NCI-H345 treated with DMSO at 0.1 percent for 48 hours (cell line): ENCODE measurements at regions not wholly inside any gene's neighbourhood (a gene's known extent, or its start where the extent isn't known, plus 50 kb on each side); places are given as distances from the start of the nearest gene placed in this dataset.

Source experiments
- DNase-seq: peaks from one replicate; lab custom pipeline; 2025; ENCODE audit not compliant: unreplicated experiment; lab: John Stamatoyannopoulos, UW

DNA sequence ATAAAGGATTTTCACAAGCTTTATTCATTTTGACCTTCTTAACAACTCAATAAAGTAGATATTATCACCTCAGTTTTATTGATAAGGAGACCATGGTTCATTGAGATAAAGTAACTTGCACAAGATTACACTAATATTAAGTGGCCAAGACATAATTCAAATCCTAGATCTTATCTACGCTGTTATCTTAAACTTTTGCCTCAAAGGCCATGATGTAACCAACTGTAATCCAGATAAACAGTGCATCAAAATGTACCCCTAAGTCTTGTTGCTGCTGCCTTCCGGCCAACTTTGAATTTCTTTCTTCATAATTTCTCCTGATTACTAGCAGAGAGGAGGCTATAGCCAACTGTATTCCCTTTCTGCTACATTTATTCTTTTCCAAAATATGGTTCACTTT is 1094.8 kb upstream of the PIK3C3 start:
- DNase-seq = no peak

DNA sequence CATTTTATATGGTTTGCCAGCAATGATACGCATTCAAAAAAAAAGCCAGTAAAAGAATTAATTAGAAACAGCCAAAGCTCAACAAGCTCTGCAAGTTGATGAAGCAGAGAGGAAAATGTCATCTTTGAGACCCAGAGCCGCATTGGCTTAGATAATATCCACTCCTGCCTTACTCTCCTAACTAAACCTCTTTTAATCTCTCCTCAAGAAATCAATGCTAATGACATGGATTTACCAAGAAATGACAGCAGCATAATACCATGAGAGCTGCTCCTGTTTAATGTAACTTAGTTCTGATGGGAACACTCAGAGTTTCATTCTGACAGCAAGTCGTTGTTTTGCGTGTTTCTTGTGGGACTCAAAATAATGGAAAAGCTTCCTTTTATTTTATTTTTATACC is 1099.4 kb upstream of the PIK3C3 start:
- DNase-seq = no peak

DNA sequence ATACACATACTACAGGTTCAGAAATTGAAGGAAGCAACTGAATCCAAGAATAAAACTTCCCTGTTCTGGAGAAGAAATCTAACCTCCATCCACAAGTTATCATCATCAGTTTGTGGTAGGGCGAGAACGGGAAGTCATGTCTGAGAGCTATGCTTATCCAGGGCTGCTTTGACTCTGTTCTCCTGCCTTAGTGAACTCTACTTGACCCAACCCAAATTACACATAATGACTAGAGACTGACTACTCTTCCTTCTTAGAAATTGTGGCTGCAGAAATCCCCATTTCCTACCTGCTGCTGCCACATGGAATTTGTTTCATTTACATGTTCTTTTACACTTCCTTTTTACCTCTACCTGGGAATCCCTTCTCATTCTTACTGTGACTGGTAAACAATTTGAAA is 1102.6 kb upstream of the PIK3C3 start:
- no peak for DNase-seq

DNA sequence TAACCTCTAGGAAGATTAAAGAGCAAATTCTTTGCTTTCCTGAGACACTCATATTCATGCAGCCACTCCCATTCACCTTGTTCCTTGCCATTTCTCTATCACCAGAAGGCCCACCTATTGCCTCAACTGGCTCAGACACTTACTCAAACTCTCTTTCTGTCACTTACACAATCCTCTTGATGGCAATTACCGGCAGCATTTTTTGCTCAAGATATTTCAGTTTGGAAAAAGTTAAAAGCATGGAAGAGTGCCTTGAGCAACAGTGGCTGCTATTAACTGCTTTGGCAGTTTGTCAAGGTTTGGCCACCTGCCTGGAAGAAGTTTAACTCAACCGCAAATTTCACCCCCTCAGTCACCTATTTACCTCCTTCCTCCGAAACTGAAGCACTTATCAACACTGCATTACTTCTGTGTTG is 1104.0 kb upstream of the PIK3C3 start:
- no peak for DNase-seq

DNA sequence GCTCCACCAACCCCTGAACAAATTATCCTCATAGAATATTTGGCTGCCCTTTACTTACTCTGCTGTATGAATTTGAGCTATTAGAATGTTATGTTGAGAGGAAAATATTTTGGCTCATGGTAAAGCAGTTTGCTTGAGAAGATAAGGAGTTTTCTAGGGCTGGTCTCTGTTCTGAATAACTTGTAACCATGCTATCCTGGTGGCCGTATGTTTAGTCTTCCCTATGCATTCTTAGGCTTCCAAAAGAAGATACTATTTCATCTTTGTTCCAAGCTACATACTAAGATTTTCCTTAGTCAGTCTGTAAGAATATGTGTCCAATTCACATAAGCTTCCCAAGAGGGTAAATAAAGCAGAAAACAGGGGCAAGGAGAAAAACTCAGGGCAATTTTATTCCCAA is 1105.1 kb upstream of the PIK3C3 start:
- DNase-seq = no peak

DNA sequence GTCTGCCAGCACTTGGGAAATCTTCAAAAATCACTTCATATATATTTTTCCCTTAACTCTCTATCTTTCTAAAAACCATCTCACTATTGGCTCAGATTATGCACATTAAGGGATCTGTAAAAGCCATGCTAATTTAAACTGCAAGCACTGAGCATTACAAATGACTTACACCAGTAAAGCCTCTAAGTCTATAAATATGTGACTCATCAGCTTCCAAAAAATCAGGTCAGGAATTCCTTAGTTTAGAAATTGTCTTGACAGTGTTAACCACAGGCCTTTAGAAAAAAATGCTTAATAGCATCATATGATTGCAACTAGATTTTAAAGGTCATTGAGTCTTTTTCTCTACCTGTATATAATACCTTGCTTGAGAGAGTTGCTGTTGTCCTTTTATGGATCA is 1113.6 kb upstream of the PIK3C3 start:
- DNase-seq = no peak

DNA sequence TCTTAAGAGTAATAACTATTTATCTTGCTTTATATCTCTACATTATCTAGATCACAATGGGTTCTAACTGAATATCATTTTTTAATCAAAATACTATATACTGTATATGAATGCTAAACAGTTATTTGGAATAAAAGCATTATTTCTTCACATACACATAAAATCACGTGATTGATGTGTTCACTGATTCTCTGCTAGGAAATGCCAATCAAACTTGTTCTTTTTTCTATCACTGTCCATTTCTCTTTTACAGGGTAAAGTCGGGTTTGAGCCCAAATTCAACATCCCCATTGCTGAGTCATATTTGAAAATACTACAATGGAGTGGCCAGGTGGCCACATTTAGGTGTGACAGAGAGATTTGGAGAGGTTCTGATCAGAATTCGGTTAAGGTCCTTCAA is 1114.0 kb upstream of the PIK3C3 start:
- DNase-seq = no peak

DNA sequence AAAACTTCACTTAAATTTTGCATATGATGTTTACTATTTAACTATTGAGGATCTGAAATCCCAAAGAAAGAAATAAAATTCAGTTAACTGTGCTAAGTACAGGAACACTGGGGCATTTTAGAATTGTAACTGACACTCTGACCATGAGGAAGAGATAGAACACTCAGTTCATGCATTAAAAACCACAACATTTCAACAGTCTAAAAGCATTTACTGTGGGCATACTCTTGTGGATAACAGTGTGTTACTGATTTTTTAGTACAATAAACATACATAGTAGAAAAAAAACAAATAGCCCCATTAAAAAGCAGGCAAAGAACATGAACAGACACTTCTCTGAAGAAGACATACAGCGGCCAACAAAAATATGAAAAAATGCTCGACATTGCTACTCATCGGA is 1122.7 kb upstream of the PIK3C3 start:
- no peak for DNase-seq

DNA sequence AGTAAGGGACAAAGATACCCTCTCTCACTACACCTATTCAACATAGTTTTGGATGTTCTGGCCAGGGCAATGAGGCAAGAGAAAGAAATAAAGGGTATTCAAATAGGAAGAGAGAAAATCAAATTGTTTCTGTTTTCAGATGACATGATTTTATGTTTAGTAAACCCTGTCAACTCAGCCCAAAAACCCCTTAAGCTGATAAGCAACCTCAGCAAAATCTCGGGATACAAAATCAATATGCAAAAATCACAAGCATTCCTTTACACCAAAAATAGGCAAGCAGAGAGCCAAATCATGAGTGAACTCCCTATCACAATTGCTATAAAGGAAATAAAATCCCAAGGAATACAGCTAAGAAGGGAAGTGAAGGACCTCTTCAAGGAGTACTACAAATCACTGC is 1130.7 kb upstream of the PIK3C3 start:
- DNase-seq = no peak

DNA sequence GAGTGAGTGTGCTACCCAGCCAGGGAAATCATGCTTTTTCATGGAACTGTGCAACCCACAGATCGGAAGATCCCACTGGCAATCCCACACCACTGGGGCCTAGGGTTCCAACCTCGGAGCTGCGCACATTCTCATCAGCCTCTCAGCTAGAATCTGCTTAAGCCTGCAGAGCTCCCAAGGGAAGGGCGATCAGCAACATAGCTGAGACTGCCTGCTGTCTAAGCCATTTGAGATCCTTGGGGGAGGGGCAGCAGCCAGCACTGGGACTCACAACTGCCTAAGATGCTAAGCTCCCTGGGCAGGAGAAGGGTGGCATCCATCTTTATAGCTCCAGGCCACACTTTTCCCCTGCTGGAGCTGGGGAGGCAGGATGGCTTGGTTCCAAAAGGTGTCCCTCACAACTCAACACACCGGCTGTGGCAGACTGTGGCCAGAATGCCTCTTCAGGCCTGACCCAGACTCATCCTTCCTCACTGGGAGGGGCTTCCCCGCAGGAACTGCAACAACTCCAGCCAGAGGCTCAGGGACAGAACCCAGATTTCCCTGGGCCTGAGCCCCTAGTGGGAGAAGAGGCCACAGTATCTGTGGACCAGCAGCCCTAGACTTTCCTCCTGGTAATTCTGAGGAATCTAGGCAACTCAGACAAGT is 1133.3 kb upstream of the PIK3C3 start:
- DNase-seq = no peak

DNA sequence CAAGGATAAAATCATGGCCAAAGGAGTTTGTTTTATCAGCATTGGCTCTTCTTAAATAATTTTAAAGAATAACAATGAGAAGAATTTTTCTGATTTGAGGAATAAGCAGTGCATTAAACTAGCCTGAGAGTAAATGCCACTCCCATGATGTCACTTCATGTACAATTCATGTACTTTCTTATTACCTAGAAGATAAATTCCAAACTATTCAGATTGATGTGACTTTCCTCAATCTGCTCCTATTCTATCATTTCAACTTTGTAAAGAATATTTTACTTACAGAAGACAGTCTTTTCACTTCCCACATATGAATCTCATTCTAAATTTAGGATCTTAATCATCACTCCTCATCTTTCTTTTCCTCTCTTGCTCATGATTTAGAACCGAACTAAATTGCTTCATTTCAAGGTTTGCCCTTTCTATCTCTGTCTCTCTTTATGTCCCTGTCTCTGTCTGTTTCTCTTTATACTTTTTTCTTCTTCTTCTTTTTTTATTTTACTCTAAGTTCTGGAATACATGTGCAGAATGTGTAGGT is 1142.0 kb upstream of the PIK3C3 start:
- DNase-seq = no peak

DNA sequence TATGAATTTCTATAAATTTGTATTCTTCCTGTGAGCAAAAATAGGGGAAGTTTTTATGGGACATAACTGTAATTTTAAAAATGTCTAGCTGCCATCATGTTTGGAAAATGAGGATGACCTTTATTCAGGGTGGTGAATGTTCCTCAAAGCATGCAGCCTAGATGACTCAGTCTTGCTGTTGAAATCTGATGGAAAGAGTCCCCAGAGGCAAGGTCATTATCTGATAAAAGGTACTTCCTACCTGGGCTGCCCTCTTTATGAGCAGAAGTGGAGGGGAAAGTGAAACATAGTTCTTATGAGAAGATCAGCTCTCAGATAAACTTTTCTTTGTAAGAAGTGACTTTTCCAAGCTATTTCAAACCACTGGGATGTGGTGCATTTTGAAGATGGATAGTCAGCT is 1144.7 kb upstream of the PIK3C3 start:
- no peak for DNase-seq

DNA sequence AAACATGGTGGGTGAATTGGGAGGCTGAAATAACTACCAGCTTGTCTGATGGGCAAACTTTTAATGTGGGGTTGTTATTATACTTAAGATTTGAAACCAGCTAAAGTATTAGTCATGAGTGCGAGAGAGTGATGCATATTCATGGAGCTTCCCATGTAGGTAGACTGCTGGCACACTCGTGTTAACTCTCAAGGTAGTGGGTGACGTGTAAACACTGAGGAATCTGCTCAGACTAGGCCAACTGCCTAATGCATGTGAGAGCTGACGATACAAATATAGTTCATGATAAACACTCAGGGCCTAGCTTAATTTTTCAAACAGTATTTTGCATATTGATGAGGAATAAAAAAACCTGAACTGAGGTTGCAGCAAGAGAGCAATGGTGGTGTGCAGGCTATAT is 1165.7 kb upstream of the PIK3C3 start:
- no peak for DNase-seq

DNA sequence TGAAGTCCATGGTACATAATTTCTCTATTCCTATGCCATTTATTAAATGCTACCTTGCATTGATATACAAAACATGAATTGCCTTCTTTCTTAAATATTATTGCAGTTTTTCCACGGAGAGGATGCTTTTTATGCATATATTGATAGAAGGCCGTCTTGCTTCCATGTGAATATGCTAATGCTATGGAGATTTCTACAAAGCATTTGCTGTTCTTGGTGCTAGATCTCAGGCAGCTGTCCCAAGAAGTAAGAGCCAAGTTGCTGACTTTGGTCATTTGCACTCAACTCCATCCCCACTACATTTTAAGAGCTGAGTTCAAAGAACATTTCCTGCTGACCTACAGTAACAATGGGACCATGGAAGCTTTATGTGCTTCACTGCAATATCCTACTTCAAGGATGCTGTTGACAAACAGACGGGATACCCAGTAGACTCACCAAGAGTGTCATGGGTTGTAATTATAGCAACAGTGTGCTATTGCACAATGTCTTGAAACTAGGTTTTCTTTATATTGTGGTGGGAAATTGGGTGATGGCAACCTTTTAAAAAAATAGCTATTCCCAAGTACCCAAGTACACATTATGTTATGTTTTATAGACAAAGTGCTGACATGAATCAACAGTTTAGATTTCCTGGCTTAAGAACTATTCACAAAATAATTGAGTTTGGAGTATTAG is 1172.4 kb upstream of the PIK3C3 start:
- no peak for DNase-seq

DNA sequence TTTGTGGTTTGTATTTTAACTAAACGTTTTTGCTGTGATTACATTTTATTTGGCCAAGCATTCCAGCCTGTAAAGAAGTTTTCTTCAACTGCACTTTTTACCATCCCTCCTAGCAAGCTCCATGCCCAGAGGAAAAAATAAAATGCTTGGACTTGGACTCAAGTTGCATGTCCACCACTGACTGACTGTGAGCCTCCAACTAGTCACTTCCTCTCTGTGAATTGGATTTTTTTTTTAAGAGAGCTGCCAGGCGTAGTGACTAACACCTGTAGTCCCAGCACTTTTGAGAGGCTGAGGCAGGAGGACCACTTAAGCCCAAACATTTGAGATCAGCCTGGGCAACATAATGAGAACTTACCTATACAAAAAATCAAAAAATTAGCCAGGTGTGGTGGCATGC is 1185.2 kb upstream of the PIK3C3 start:
- DNase-seq = no peak

DNA sequence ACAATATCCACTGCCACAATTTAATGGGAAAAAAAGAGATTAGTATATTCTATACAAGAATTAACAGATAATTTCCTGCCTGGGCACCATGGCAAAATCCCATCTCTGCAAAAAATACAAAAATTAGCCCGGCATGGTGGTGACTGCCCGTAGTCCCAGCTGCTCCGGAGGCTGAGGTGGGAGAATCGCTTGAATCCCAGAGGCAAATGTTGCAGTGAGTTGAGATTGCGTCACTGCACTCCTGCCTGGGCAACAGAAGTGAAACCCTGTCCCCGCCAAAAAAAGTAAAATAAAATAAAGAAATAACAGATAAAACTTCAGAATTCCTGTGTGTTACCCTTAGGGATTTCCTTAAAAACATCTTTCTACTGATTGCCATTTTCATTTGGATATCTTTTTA is 1194.8 kb upstream of the PIK3C3 start:
- DNase-seq = no peak

DNA sequence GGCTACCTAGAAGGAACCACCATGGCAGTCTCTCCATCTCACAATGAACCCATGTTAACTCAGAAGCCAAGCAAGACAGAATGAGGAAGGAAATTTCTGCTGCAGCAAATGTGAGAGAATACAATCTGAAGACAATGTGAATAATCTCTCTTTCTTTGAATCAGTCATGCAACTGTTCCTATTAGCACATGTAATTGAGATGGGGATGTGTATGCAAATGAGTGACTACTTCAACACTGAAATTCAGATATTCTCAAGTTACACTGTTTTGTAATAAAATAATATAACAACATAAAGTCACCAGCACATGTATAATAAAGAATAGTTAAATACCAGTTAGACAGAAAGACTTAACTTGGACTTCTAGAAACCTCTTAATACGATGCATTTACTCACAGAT is 1200.6 kb upstream of the PIK3C3 start:
- DNase-seq = no peak

DNA sequence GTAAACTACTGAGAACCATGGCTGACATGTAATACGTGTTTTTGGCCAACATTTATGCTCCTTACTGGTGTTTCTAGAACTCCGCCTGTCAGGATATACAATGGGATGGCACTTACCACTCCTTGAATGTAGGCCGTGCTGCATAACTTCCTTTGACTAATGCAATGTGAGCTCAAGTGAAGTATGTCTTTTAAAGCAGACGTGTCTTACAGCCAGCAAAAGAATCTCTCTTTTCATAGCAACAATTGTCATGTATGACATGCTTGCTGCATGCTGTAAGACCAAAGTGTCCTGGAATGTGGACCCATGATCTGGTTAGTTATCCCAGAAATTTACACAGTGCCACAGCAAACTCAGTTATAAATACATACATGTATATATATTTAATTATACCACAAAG is 1202.7 kb upstream of the PIK3C3 start:
- no peak for DNase-seq

DNA sequence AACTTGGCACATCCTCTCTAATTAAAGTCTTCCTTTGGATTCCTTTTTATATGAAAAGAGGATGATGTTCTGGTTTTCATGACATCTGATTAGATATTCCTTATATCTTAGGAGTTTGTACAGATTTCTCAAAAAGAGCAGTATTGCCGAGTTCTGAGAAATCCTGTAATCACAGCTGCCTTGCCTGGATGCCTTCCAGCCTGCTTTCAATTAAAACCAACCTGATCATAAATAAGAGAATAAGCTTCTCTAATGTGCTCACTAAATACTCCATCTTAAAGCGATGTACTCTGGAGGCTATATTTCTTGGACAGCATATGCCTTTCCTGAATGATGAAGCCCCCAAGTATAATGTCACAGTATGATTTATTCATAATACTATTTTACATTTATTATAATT is 1203.8 kb upstream of the PIK3C3 start:
- DNase-seq = no peak

DNA sequence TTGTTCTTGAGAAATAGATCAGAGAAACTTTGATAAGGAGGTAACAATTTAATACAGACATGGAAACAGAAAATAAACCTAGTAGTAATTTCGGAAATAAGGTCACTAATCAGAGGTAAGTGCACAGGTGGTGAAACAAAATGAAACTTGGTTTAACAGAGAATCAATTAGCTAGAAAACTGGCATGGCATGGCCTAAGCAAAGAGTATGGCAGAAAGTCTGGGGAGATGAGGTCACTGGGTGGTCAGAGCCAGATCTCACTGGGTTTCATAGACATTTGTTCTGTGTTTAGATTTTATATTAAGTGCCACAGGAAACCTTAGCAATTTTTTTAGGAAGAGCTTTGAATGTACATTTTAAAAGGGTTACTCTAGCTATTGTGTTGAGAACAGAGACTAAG is 1216.0 kb upstream of the PIK3C3 start:
- no peak for DNase-seq

DNA sequence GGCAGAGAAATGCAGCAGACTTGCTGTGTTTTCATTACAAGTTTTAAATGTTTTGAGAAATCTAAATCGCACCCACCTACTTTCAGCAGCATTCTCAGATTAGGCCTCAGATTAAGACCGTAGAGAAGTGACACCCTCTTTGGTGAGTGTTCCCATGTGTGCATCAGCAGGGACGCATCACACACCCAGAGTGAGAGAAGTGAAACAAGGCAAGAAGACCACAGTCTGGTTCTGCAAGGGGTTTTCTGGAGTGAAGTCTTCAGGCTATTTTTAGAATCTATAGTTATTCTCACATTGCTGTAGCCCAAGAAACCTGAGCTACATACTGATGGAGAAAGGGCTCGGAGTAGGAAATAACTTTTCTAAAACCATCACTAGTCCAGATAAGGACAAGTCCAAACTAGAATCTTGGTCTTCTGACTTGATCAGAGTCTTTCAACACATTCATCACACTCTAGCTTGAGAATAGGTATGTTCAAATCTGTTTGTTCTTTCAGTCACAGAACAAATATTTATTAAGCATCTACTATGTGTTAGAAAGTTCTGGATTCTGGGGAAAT is 1216.6 kb upstream of the PIK3C3 start:
- no peak for DNase-seq

DNA sequence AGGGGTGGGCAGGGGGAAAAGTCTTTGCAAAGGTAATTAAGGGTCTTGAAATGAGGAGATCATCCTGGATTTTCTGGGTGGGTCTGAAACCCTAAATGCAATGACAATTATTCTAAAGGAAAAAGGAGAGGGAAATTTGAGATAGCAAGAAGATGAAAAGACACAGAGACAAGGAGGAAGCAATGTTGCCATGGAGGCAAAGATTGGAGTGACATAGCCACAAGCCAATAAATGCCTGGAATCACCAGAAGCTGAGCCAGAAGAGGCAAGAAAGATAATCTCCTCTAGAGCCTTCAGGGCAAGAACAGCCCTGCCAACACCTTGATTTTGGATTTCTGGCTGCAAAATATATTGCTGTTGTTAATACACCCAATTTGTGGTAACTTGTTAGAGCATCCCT is 1246.3 kb upstream of the PIK3C3 start:
- no peak for DNase-seq

DNA sequence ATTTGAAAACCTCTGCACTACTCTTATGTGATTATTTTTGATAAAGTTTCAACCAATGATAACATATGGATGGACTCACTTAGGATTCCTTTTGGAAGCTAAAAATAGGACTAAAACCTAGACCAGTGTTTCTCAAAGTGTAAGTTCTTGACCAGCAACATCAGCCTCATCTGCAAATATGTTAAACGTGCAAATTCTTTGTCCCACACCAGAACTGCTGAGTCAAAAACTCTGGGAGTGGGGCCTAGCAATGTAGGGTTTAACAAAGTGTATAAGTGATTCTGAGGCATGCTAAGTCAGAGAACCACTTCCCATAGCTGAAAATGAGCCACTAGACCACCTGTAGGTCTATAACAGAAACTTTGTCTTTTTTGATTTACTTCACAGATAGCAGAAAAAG is 1247.2 kb upstream of the PIK3C3 start:
- DNase-seq = no peak
